Naive thymus-derived CD8-positive, alpha-beta T cell (primary cell): ENCODE measurements at regions not wholly inside any gene's neighbourhood (a gene's known extent, or its start where the extent isn't known, plus 50 kb on each side); places are given as distances from the start of the nearest gene placed in this dataset.
"Not testable (repeated sequence)": the region's sequence is repeated elsewhere in the genome, so short reads cannot be mapped to it uniquely, and the experiment has no call there.

Experiments used
- ATAC-seq, 2 donors: fragments of 150-1000 bp; cut with Tn5 transposase in 1 of 2; sonication (Bioruptor Pico), chemical (Tn5 transposase) in 1 of 2; 1 replicate in 1 of 2; 2 replicates in 1 of 2; pipeline ENCODE4 v1.10.0; 2021; ENCODE audit warnings: mild to moderate bottlenecking in 2 of 2, moderate library complexity in 2 of 2
- POLR2A ChIA-PET: fragments of 350-600 bp; sonication (Branson Sonifier 250); formaldehyde crosslinking; loops from one replicate; lab custom pipeline; 2021; ENCODE audit warnings: antibody characterized with exemption; lab: Charles Lee
- DNase-seq, 10 donors: peaks; one replicate each; pipeline versions ENCODE4 v3.0.0 to v3.0.0-alpha.2; 2020 to 2022
- H3K27ac Mint-ChIP-seq, 10 donors: one replicate each; pipeline ENCODE4 v1.8.0; 2020 to 2022; ENCODE audit warnings: mild to moderate bottlenecking in 10 of 10, mixed read lengths in 10 of 10, moderate library complexity in 4 of 10, inconsistent platforms in 1 of 10
- H3K27me3 Mint-ChIP-seq, 5 donors: one replicate each; pipeline ENCODE4 v1.8.0; 2021 to 2022; ENCODE audit warnings: mixed read lengths in 5 of 5
- H3K36me3 Mint-ChIP-seq, 3 donors: one replicate each; pipeline ENCODE4 v1.8.0; 2020 to 2022; ENCODE audit warnings: mixed read lengths in 3 of 3, mild to moderate bottlenecking in 2 of 3, inconsistent platforms in 1 of 3
- H3K4me1 Mint-ChIP-seq, 4 donors: one replicate each; pipeline ENCODE4 v1.8.0; 2021 to 2022; ENCODE audit warnings: mixed read lengths in 4 of 4
- H3K4me3 Mint-ChIP-seq, 10 donors: one replicate each; pipeline ENCODE4 v1.8.0; 2020 to 2022; ENCODE audit warnings: mild to moderate bottlenecking in 10 of 10, mixed read lengths in 10 of 10, moderate library complexity in 6 of 10, inconsistent platforms in 1 of 10
- H3K9me3 Mint-ChIP-seq, 9 donors: one replicate each; pipeline ENCODE4 v1.8.0; 2020 to 2022; ENCODE audit warnings: mixed read lengths in 9 of 9, mild to moderate bottlenecking in 3 of 9, inconsistent platforms in 1 of 9, moderate library complexity in 1 of 9

GRCh38 chr3:80366808-80367548, 599.2 kb upstream of the ROBO1 start:
- POLR2A ChIA-PET = no interaction called here
- ATAC-seq = no peak
- no peaks in the 10 kb centered on the region for H3K36me3 Mint-ChIP-seq
- H3K9me3 Mint-ChIP-seq = peaks cover 0 to 19% (median 9%) of the 10 kb centered on the region in 9 donors
- DNase-seq = no peak
- no peaks in the 10 kb centered on the region for H3K27me3 Mint-ChIP-seq
- H3K27ac Mint-ChIP-seq = no peak overlapping the region
- no peak overlapping the region for H3K4me3 Mint-ChIP-seq
- H3K4me1 Mint-ChIP-seq = no peaks in the 10 kb centered on the region

GRCh38 chr3:80357761-80358160, 590.0 kb upstream of the ROBO1 start:
- no peak for ATAC-seq
- no peak overlapping the region for H3K27ac Mint-ChIP-seq
- H3K36me3 Mint-ChIP-seq = no peaks in the 10 kb centered on the region
- no peaks in the 10 kb centered on the region for H3K4me1 Mint-ChIP-seq
- no peak overlapping the region for H3K4me3 Mint-ChIP-seq
- no peak for DNase-seq
- H3K27me3 Mint-ChIP-seq = no peaks in the 10 kb centered on the region
- H3K9me3 Mint-ChIP-seq = peaks cover 0 to 49% (median 10%) of the 10 kb centered on the region in 9 donors
- POLR2A ChIA-PET = no interaction called here

- Mint-ChIP-seq H3K4me1 (no peaks in the 10 kb centered on the region), H3K27me3 (no peaks in the 10 kb centered on the region), H3K27ac (no peak overlapping the region), H3K36me3 (no peaks in the 10 kb centered on the region), H3K9me3 (peaks cover 0 to 43% (median 13%) of the 10 kb centered on the region in 9 donors), H3K4me3 (no peak overlapping the region)
- no peak for DNase-seq
- no peak for ATAC-seq
- POLR2A ChIA-PET = no interaction called here
Observed at GRCh38 chr3:80355144-80355543, 587.3 kb upstream of the ROBO1 start.

- peaks cover 0 to 3% (median 0%) of the 10 kb centered on the region in 3 donors for H3K36me3 Mint-ChIP-seq
- POLR2A ChIA-PET = no interaction called here
- DNase-seq = no peak
- H3K9me3 Mint-ChIP-seq = peaks cover 0 to 24% (median 10%) of the 10 kb centered on the region in 9 donors
- H3K27ac Mint-ChIP-seq = no peak overlapping the region
- H3K27me3 Mint-ChIP-seq = no peaks in the 10 kb centered on the region
- no peak overlapping the region for H3K4me3 Mint-ChIP-seq
- H3K4me1 Mint-ChIP-seq = no peaks in the 10 kb centered on the region
- no peak for ATAC-seq
Observed at GRCh38 chr3:80351201-80351600, 583.4 kb upstream of the ROBO1 start.

GRCh38 chr3:80350771-80351170, 583.0 kb upstream of the ROBO1 start:
- no peak for ATAC-seq

GRCh38 chr3:80338366-80338765, 570.6 kb upstream of the ROBO1 start:
- Mint-ChIP-seq H3K36me3 (peaks cover 0 to 4% (median 0%) of the 10 kb centered on the region in 3 donors), H3K27ac (no peak overlapping the region), H3K4me1 (no peaks in the 10 kb centered on the region), H3K27me3 (no peaks in the 10 kb centered on the region), H3K9me3 (peaks cover 2 to 23% (median 15%) of the 10 kb centered on the region in 9 donors), H3K4me3 (no peak overlapping the region)
- POLR2A ChIA-PET = no interaction called here
- DNase-seq (no peak), ATAC-seq (no peak)

More at GRCh38 chr3:80350771-80351170, 583.0 kb upstream of the ROBO1 start:
- H3K27ac Mint-ChIP-seq = no peak overlapping the region
- no peak overlapping the region for H3K4me3 Mint-ChIP-seq
- peaks cover 0 to 24% (median 12%) of the 10 kb centered on the region in 9 donors for H3K9me3 Mint-ChIP-seq
- DNase-seq = no peak
- H3K36me3 Mint-ChIP-seq = peaks cover 0 to 3% (median 0%) of the 10 kb centered on the region in 3 donors
- H3K27me3 Mint-ChIP-seq = no peaks in the 10 kb centered on the region
- POLR2A ChIA-PET = no interaction called here
- no peaks in the 10 kb centered on the region for H3K4me1 Mint-ChIP-seq

GRCh38 chr3:80334534-80334933, 566.7 kb upstream of the ROBO1 start:
- Mint-ChIP-seq H3K4me3 (no peak overlapping the region), H3K27ac (no peak overlapping the region), H3K4me1 (no peaks in the 10 kb centered on the region), H3K36me3 (no peaks in the 10 kb centered on the region), H3K9me3 (peaks cover 2 to 24% (median 7%) of the 10 kb centered on the region in 9 donors), H3K27me3 (no peaks in the 10 kb centered on the region)
- DNase-seq (no peak), ATAC-seq (no peak)
- POLR2A ChIA-PET = no interaction called here

GRCh38 chr3:80331494-80332170, 563.8 kb upstream of the ROBO1 start:
- POLR2A ChIA-PET = no interaction called here
- Mint-ChIP-seq H3K27me3 (no peaks in the 10 kb centered on the region), H3K36me3 (no peaks in the 10 kb centered on the region), H3K9me3 (peaks cover 3 to 37% (median 9%) of the 10 kb centered on the region in 9 donors), H3K4me3 (no peak overlapping the region), H3K27ac (no peak overlapping the region), H3K4me1 (no peaks in the 10 kb centered on the region)
- no peak for DNase-seq
- ATAC-seq = no peak

- H3K27ac Mint-ChIP-seq, ATAC-seq, POLR2A ChIA-PET, H3K4me3 Mint-ChIP-seq, H3K27me3 Mint-ChIP-seq, DNase-seq, H3K36me3 Mint-ChIP-seq, H3K4me1 Mint-ChIP-seq: not testable (repeated sequence)
- H3K9me3 Mint-ChIP-seq = peaks cover under 1 to 62% (median 20%) of the 10 kb centered on the region in 9 donors
Observed at GRCh38 chr3:80314541-80314940, 546.7 kb upstream of the ROBO1 start.

GRCh38 chr3:80308637-80309036, 540.8 kb upstream of the ROBO1 start:
- no peak overlapping the region for H3K27ac Mint-ChIP-seq
- ATAC-seq = no peak
- H3K27me3 Mint-ChIP-seq = no peaks in the 10 kb centered on the region
- no peaks in the 10 kb centered on the region for H3K4me1 Mint-ChIP-seq
- peaks cover 0 to 7% (median 0%) of the 10 kb centered on the region in 3 donors for H3K36me3 Mint-ChIP-seq
- peaks cover 2 to 48% (median 14%) of the 10 kb centered on the region in 9 donors for H3K9me3 Mint-ChIP-seq
- POLR2A ChIA-PET = no interaction called here
- DNase-seq = no peak
- H3K4me3 Mint-ChIP-seq = no peak overlapping the region

- H3K4me1 Mint-ChIP-seq = no peaks in the 10 kb centered on the region
- H3K4me3 Mint-ChIP-seq = no peak overlapping the region
- H3K27me3 Mint-ChIP-seq = no peaks in the 10 kb centered on the region
- H3K27ac Mint-ChIP-seq = no peak overlapping the region
- ATAC-seq (no peak), DNase-seq (no peak)
- peaks cover 0 to 7% (median 0%) of the 10 kb centered on the region in 3 donors for H3K36me3 Mint-ChIP-seq
- POLR2A ChIA-PET = no interaction called here
- peaks cover 2 to 40% (median 13%) of the 10 kb centered on the region in 9 donors for H3K9me3 Mint-ChIP-seq
Observed at GRCh38 chr3:80307844-80308243, 540.0 kb upstream of the ROBO1 start.

GRCh38 chr3:80297720-80298119, 529.9 kb upstream of the ROBO1 start:
- H3K27me3 Mint-ChIP-seq = no peaks in the 10 kb centered on the region
- H3K27ac Mint-ChIP-seq = no peak overlapping the region
- peaks cover 1 to 40% (median 13%) of the 10 kb centered on the region in 9 donors for H3K9me3 Mint-ChIP-seq
- no peaks in the 10 kb centered on the region for H3K4me1 Mint-ChIP-seq
- H3K4me3 Mint-ChIP-seq = no peak overlapping the region
- no peak for ATAC-seq
- POLR2A ChIA-PET = no interaction called here
- peaks cover 0 to under 1% (median 0%) of the 10 kb centered on the region in 3 donors for H3K36me3 Mint-ChIP-seq
- no peak for DNase-seq

- POLR2A ChIA-PET = no interaction called here
- no peak overlapping the region for H3K27ac Mint-ChIP-seq
- no peaks in the 10 kb centered on the region for H3K4me1 Mint-ChIP-seq
- DNase-seq = no peak
- H3K36me3 Mint-ChIP-seq = peaks cover 0 to 6% (median 0%) of the 10 kb centered on the region in 3 donors
- no peak overlapping the region for H3K4me3 Mint-ChIP-seq
- H3K27me3 Mint-ChIP-seq = no peaks in the 10 kb centered on the region
- H3K9me3 Mint-ChIP-seq = peaks cover 0 to 12% (median 7%) of the 10 kb centered on the region in 9 donors
- no peak for ATAC-seq
Observed at GRCh38 chr3:80285388-80285787, 517.6 kb upstream of the ROBO1 start.
